ENCODE measurements at regions not wholly inside any gene's neighbourhood (a gene's known extent, or its start where the extent isn't known, plus 50 kb on each side); places are given as distances from the start of the nearest gene placed in this dataset.

DNA sequence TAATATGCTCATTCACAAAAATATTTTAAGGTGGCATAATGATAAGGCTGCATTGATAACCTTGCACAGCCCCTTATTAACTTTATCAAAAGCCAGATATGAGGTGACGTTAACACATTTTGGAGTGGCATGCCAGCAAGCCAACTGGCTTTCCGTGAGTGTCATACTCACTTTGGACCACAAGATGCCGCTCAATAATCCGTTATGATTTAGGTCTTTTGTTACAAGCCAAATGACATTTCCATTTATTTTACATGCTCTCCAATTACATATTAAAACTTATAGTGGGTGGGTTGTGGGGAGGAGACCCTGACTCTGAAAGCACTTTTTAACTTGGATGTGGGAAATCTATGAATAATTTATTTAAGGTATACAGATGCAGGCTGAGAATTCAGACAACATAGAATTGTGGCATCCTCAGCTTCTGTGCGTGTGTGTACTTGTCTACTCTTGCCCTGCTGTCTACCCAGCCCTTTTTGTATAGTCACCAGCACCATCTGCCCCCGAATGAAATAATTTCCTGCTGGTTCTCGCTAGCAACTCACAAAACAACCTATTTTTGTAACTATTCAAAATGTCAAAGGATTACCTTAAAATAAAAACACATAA is 305.1 kb downstream of the PSAT1 start:
- DNase-seq (ENCODE audit: low read depth): no peak

DNA sequence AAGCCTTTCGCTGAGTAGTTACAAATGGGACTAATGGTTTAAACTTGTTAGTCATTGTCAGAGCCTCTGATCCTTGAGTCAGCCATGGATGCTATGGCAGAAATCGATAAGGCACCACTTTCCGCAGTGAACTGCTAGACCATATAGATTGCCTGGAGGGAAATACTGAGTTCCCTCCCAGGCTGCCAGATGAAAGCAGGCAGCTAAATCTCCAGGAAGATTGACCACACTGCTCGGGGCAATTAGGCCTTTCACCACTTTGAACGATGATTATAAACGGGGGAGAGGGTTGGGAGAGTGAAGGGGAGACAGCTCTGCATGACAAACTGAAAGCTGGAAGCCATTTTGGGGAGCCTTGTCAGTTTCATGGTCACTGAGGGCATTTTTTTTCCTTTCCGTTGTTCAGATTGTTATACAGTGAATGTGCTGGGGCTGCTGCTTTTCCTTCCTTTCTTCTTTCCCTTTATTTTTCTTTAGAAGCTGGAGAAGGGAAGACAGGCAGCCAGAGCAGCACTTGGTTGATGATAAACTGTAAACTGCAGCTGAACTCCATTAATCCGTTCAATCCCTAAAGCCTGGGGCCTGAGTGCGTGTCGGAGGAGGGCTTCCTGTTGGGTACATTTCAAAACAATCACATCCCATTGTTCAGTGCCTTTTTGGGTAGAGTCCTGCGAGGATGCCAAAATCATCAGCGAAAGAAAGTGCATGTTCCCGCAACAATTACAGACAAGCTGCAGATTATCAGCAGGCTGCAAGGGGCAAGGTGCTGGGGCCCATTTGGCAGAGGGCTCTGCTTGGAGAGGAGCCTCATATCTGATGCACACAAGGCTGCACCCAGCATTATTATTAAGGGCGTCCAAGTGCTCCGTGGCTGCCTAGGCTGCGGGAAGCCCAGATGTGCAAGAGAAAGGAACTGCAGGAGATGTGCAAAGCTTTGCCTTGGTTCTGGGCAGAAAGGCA is 308.4 kb downstream of the PSAT1 start:
- no peak for DNase-seq (ENCODE audit: low read depth)

DNA sequence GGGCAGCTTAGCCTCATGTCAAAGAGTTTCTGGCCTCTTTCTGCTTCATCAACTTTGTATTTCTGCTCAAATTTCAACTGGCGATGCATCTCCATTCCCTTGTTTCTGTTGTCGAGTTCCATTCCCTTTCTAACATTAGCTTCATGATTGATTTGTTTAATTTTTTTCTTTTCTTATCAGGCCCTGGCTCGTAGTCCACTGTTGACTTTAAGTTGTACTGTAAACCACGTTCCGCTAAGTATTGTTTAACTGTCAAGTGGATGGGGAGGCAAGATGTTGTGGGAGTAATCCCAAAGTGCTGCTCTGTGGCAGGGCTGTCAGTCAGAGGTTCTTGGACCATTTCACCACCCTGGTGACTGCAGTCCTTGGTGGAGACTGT is 309.1 kb downstream of the PSAT1 start:
- DNase-seq (ENCODE audit: low read depth): no peak

DNA sequence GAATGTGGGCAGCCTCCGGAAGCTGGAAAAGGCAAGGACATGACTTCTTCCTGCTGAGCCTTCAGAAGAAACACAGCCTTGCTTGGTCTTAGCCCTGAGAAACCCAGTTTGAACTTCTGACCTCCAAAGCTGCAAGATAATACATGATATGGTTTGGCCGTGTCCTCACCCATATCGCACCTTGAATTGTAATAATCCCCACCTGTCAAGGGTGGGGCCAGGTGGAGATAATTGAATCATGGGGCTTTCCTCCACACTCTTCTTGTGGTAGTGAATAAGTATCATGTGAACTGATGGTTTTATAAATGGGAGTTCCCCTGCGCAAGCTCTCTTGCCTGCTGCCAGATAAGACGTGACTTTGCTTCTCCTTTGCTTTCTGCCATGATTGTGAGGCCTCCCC is 310.9 kb downstream of the PSAT1 start:
- no peak for DNase-seq (ENCODE audit: low read depth)

DNA sequence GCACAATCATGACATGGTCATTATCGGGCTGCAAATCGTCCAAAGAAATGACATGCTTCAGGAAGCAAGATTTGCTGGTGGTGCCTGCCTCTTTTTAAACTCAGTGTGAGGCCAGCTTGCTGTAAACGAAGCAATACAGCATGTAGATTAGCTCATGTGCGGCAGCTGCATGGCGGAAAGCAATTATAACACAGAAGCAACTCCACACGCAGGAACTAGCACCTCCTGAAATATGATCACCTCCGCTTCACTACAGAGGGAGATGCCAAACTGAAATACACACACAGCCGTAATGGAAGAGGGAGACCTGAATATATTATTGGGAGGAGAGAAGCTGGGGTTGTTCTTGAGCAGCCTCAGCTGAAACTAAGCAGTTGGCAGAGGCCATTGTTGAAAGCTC is 312.5 kb downstream of the PSAT1 start:
- no peak for DNase-seq (ENCODE audit: low read depth)

DNA sequence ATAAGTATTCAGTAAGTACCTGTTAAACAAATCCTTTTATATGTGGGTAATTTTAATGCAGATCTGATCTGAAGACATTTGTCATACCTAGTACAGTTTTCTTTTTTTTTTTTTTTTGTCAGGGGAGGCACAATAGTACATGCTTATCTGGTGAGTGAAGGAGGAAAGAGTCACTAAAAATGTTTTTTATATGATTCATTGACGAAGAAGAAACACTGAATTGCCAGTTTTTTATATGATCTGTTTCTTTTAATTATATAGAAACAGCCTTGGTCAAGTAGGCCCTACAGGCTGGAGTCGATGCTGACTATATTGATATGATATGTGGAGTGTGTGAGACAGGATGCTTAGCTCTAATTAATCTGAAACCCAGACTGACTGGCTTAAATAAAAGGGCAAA is 315.2 kb downstream of the PSAT1 start:
- no peak for DNase-seq (ENCODE audit: low read depth)

DNA sequence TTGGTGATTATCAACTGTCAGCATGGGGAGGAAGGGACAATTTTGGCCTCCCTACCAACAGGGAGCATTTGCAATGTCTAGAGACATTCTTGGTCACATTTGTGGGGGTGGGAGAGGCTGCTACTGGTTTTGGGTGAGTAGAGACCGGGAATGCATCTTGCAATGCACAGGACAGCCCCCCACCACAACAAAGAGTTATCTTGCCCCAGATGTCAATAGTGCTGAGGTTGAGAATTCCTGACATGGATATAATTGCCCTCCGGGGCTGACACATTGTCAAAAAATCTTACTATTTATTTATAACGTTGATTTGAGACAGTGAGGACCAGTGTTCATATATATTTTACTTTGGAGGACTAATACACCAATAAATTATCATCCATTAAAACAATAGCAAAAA is 316.1 kb downstream of the PSAT1 start:
- DNase-seq (ENCODE audit: low read depth): no peak

DNA sequence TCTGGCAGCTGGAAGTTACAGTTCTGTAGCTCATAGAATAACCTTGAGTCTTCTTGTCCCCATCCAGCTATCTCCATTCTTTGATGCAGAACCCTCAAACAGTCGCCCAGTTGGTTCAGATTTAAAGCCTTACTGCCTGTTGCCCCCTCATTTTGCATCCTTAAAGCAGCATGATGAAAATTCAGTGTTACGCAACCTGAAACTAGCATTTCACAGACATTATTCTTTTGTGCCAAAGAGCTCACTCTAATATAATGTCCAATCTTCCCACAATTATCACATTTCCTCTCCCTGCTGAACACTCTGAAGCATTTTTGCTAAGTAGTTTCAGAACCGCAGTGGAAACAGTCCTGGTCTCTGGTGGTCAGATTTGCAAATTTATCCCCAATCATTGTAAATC is 318.0 kb downstream of the PSAT1 start:
- DNase-seq (ENCODE audit: low read depth): no peak

DNA sequence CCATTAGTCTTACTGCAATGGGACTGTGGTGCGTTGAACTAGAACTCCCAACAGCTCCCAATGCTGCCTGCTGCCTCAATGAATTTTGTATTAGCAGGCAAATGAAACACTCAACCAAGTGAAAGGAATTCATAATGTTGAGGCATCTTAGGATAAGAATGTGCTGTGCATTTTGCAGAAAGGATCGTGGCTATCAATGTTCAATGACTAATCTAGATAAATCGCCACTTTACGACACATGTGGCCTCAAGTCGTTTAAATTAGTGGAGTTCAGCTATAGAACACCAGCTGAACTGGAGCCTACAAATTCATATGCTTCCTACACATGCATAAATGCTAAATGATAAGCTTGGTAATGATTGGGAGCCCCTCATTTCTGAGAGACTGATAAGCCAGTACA is 318.4 kb downstream of the PSAT1 start:
- DNase-seq (ENCODE audit: low read depth): no peak

DNA sequence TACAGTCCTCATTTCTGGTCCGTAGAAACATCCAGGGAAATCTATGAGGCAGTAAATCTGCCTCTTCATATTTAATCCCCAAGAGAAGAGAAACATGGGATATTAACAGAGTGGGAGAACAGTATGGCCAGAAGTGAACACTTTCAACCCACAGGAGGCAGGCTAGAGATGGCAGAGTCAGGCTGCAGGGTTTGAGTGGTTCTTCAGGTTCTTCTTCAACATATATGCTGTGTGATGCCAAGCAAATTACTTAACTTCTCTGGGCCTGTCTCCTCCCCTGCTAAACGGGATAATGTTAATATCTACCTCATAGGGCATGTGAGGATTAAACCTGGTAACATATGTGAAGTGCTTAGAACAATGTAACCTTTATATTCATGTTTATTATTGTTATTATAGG is 321.8 kb downstream of the PSAT1 start:
- no peak for DNase-seq (ENCODE audit: low read depth)

DNA sequence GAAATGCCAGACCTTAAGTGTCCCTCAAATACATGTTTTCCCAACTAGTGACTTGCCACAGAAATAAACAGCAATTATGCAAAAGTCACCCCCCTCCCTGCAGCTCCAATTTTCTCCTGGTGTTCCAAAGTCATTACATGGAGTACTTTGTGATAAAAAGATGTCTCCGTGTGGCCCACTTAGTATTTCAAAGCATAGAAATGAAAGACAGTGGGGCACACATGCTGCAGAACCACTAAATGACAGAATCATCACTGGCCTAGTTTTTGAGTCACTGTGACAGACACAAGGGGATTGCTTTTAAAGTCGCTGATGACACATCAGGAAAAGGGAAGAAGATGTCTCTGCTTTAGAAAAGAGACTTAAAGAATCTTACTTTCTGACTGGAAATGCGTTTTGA is 323.4 kb downstream of the PSAT1 start:
- DNase-seq (ENCODE audit: low read depth): no peak

DNA sequence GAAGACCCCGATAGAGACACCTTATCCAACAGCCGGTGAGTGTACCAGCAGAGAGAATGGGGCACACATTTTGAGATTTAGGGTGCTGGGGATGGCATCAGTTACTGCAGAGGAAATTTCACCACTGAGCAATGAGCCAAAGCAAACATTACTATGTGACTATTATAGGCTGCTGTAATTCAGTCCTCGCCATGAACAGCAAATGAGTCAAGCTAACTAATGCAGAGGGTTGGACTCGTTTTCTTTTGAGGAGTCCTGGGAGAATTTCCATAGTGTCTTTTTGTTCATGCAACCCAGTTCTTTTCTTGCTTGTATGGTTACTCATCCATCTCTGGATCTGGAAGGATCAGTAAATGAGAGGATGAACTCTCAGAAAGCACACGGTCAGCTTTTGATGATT is 323.8 kb downstream of the PSAT1 start:
- DNase-seq (ENCODE audit: low read depth): no peak

DNA sequence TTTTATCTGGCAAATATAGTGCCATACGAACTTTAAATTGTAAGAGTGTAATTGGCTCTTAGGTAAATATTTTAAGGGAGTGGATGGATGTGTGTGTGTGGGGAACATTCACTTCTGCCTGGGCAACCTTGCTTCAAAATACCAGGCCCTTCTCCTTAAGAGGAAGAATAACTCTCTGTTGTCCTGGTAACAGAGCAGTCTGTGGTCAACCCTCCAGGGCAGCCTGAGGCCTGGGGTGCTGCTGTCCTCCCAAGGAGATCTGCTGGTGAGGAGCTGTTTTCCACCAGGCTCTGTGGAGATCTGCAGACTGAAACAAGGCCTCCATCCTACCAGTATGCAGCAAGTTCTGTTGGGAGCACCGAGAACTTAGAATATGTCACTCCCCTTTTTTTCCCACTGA is 325.2 kb downstream of the PSAT1 start:
- no peak for DNase-seq (ENCODE audit: low read depth)

DNA sequence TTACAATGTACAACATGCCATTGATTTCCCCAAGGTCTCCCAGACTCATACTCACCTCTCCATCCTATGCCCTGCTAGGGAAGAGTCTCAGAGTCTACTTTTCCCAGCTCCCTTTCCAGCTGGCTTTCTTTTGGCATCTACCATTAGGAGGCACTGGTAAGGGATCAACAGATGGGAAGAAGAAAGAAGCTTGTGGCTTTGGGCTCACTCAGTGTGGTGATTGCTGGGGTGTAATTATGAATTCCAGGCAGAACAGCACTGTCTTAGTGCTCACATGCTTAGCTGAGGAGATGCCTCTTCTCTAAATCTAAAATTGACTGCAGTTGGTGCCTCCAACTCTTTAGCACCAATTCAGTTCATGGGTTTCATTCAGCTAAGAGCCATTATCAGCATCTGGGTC is 330.0 kb downstream of the PSAT1 start:
- no peak for DNase-seq (ENCODE audit: low read depth)

DNA sequence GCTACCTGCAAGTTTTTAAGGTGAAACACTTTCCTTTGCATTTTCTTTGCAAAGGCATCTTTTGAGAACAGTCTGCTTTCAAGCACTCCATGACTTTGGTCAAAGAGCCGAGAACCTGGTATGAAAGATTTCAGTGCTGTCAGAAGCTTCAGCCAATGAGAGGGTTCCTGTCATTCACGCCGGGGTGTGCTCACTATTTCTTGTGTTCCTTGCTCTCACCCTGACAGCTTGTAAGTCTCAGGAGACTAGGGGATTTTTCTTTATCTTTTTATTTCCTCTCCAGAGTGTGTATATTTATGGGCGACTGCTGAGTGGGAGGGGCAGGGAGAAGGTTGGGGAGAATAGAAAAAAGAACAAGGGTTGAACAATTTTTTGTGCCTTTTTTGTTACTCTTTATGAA is 334.0 kb downstream of the PSAT1 start:
- no peak for DNase-seq (ENCODE audit: low read depth)

DNA sequence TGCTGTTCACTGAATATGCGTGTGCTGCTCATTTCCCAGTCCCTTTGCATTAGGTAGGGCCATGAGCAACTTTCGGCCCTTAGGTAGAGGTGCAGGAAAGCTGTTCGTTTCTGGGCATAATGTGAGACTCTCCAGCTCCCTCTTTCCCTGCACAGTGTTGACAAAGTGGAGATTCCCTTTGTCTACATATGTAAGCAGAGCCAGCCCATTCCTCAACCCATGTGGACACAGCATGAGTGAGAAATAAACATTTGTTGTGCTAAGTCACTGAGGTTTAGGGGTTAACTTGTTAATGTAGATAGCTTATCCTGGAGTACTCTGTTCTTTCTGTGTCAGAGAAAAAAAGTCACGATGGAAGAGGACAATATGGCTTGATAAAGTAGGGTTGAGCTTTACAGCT is 343.8 kb downstream of the PSAT1 start:
- DNase-seq (ENCODE audit: low read depth): no peak

DNA sequence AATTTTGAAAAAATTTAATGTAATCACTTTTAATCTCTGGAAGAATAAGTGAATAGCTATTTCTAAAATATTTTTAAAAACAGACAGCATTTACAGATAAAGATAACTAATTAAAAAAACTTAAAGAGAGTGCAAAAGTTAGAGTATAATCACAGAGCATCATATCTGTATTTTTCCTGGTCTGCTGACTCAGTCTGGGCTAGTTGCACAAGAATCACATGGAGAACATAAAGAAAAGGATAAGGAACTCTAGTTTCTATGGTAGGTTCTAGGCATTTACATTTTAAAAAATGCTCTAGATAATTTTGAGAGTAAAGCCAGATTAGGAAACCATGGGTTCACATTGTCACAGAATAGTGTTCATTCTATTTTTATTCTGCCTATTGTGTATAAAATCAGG is 347.4 kb downstream of the PSAT1 start:
- no peak for DNase-seq (ENCODE audit: low read depth)

DNA sequence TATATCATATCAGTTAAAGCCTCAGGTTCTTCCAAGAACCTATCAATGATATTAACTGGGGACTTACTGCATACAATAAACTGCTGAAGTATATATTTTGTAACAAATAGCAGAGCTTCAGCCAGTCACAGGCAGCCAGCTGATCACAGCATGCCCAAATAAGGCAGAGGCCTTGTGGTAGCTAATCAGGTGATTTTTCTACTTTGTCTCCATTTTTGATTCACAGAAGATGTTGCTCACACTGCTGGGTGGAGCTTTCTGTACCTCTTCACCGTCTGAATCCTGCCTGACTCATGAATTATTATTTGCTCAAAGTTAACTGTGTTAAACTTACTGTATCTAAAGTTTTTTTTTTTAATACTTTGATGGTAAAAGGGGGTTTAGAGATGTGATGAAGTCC is 357.4 kb downstream of the PSAT1 start:
- DNase-seq (ENCODE audit: low read depth): no peak

DNA sequence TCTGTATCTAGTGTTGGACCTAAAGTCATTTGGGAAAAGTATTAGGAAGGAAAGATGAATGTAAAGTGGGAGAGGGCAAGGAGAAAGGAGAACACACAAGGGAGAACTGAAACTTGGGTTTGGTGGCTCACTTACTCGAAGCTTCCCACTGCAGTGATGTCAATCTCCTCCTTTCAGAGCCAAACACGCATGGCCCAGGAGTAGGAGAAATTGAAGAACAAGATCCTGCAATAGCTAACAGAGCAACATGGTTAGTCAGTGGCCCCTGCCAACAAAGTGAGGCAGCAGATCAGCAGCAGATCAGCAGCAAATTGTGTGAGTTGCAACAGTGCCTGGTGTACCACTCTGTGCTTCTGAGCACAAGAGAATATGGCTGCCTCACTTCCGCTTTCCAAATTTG is 366.4 kb downstream of the PSAT1 start:
- DNase-seq (ENCODE audit: low read depth): no peak

DNA sequence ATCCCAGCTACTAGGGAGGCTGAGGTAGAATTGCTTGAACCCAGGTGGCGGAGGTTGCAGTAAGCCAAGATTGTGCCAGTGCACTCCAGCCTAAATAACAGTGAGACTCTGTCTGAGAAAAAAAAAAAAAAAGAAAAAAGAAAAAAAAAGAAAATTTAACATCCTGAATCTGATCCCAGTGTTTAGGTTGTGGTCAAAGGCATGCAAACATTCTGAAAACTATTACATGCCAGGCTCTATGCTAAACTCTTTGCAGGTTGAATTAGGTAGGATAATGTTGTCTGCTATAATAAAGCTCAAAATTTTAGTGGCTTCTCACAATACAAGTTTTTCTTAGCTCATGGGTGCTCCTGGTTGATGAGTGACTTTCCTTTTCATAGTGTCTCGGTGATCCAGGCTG is 367.4 kb downstream of the PSAT1 start:
- DNase-seq (ENCODE audit: low read depth): no peak

DNA sequence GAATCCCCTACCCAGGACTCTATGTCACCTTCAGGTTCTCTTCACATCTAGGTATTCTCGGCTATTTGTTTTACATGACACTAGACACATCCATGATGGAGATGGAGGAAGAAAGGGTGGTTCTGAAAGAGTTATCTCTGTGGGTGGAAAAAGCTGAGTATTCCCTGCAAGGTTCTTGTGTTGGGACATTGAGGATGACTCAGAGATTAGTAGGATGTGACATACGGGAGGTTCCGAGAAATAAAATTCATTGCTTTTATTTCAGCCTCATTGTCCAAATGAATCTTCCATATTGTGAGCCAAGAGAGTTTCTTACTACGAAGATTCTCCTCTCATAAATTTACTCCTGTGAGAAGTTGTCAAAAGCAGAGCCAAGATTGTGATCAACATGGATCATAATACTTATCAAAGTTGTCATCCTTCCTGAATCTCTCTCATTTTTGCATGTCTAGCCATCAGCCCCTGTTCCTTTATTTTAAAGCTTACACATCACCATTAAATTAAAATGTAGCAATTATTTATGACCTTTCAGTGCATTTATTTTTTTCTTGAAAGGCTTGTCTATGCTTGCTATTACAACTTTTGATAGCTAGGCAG is 370.0 kb downstream of the PSAT1 start:
- no peak for DNase-seq (ENCODE audit: low read depth)

DNA sequence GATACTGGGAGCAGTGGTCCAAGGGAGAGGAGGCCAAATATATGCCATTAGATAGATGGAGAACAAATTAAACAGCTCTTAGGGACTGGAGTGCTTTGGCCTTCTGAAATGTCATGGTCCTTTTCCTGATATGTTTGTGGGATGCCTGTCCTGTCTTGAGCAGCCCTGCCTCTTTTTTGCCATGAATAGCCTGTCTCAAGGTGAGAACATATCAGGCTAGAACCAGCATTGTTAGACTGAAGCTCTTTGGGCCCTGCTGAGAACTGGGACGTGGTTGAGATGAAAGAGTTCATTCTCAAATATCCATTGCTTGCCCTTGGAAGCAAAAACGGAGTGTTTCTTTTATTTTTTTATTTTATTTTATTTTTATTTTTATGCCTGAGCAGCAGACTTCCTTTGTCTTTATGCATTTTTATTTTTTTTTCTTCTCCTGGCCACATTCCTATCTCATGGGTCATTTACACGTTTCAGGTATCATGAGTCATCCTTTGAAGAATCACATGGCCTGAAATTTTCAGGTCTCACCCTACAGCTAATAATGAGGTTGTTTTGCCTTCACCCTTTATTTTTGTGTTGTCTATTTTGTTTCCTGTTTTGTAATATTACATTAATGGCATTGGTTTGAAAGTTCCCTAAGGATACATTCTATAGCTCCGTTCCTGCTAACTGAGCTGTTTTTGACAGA is 371.4 kb downstream of the PSAT1 start:
- no peak for DNase-seq (ENCODE audit: low read depth)

DNA sequence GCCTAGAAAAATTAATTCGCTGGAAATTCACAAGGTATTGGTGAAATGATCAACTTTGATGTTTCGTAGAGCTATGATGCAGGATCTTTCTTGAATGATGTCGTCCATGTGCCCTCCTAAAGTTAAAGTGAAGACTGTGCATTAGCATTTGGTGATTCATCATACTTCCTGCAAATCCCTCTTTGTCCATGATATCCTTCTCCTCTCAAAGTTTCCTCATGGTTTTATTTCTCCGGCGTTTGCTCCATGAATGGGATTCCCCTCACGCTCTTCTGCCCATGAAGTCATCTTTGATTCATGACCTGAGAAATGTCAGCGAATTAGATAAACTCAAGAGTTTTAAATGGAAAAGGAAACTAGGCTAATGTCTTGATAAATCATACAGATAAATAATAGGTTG is 372.7 kb downstream of the PSAT1 start:
- DNase-seq (ENCODE audit: low read depth): no peak

Measured in activated T-cell treated with anti-CD3 and anti-CD28 coated beads for 1 hour (primary cell).